ENCODE measurements at regions not wholly inside any gene's neighbourhood (a gene's known extent, or its start where the extent isn't known, plus 50 kb on each side); places are given as distances from the start of the nearest gene placed in this dataset.

DNA sequence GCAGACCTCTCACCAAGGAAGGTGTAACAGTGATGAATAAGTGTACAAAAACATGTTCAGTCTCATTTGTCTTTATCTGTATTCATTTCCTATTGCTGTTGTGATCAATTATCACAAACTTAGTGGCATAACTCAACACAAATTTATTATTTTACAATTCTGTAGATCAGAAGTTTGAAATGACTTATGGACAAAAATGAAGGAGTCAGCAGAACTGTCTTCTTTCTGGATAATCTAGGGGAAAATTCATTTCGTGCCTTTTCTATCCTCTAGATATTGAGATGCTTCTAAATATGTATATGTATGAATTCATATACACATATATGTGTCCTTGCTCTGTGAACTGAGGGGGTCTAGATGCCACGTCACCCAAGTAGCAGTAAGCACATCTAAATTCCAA, 663.1 kb upstream of the MARCKS start (continued):
- TF ChIP-seq, protein P1, sequence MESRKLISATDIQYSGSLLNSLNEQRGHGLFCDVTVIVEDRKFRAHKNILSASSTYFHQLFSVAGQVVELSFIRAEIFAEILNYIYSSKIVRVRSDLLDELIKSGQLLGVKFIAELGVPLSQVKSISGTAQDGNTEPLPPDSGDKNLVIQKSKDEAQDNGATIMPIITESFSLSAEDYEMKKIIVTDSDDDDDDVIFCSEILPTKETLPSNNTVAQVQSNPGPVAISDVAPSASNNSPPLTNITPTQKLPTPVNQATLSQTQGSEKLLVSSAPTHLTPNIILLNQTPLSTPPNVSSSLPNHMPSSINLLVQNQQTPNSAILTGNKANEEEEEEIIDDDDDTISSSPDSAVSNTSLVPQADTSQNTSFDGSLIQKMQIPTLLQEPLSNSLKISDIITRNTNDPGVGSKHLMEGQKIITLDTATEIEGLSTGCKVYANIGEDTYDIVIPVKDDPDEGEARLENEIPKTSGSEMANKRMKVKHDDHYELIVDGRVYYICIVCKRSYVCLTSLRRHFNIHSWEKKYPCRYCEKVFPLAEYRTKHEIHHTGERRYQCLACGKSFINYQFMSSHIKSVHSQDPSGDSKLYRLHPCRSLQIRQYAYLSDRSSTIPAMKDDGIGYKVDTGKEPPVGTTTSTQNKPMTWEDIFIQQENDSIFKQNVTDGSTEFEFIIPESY (IDR thresholded peaks at IDR 0.05; ENCODE audit: extremely low read depth, insufficient replicate concordance, low read length) = no peak
- TF ChIP-seq TCF7L2 (IDR thresholded peaks at IDR 0.05; ENCODE audit: borderline replicate concordance, extremely low read depth, insufficient read depth, insufficient read length) (no peak), EZH2 (IDR thresholded peaks at IDR 0.05) (no peak)
- TF ChIP-seq, protein P2, sequence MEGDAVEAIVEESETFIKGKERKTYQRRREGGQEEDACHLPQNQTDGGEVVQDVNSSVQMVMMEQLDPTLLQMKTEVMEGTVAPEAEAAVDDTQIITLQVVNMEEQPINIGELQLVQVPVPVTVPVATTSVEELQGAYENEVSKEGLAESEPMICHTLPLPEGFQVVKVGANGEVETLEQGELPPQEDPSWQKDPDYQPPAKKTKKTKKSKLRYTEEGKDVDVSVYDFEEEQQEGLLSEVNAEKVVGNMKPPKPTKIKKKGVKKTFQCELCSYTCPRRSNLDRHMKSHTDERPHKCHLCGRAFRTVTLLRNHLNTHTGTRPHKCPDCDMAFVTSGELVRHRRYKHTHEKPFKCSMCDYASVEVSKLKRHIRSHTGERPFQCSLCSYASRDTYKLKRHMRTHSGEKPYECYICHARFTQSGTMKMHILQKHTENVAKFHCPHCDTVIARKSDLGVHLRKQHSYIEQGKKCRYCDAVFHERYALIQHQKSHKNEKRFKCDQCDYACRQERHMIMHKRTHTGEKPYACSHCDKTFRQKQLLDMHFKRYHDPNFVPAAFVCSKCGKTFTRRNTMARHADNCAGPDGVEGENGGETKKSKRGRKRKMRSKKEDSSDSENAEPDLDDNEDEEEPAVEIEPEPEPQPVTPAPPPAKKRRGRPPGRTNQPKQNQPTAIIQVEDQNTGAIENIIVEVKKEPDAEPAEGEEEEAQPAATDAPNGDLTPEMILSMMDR (IDR thresholded peaks at IDR 0.05 in 2 of 3, conservative IDR thresholded peaks at IDR 0.05 in 1 of 3; ENCODE audit: borderline replicate concordance in 1 of 3, insufficient read depth in 1 of 3, low read depth in 2 of 3, low read length in 2 of 3) = no peak

GRCh38 chr6:113202852-113203714, 654.1 kb upstream of the MARCKS start:
- H3K27me3 ChIP-seq (ENCODE audit: insufficient read depth, low read length) = no peaks in the 10 kb centered on the region
- no peak overlapping the region for H3K27ac ChIP-seq (ENCODE audit: low read depth, low read length)
- no peaks in the 10 kb centered on the region for H3K79me2 ChIP-seq (ENCODE audit: insufficient read depth, low read length)
- no peak overlapping the region for H3K4me3 ChIP-seq (replicated peaks in 1 of 2; ENCODE audit: low read depth in 1 of 2, low read length in 2 of 2)
- no peaks in the 10 kb centered on the region for H3K36me3 ChIP-seq (ENCODE audit: control insufficient read depth in 1 of 2, insufficient read depth in 2 of 2, low read length in 2 of 2)
- H3K4me2 ChIP-seq (ENCODE audit: low read length) = no peak overlapping the region
- ChIA-PET RAD21 (ENCODE audit: low non-redundant PET in 1 of 2, low total read pairs in 2 of 2, uncharacterized antibody in 2 of 2, unreplicated experiment in 2 of 2) (no interaction called here), CTCF (no interaction called here), POLR2A (no interaction called here)
- H2AFZ ChIP-seq (ENCODE audit: low read depth, low read length, poor library complexity, severe bottlenecking) = no peak overlapping the region
- TF ChIP-seq ELF1 (IDR thresholded peaks at IDR 0.05; ENCODE audit: borderline replicate concordance, low read depth) = no peak
- TF ChIP-seq EGR1 (IDR thresholded peaks at IDR 0.05; ENCODE audit: low read depth) = no peak
- no peak for TF ChIP-seq JUND (IDR thresholded peaks at IDR 0.05)
- no peak for TF ChIP-seq ZNF274 (IDR thresholded peaks at IDR 0.05; ENCODE audit: low read depth, low read length)
- TF ChIP-seq YY1 (IDR thresholded peaks at IDR 0.05; ENCODE audit: extremely low read depth, insufficient replicate concordance, low read depth, low read length) = no peak
- no peak for TF ChIP-seq CBX3 (IDR thresholded peaks at IDR 0.05; ENCODE audit: low read depth)
- TF ChIP-seq, protein P1 (IDR thresholded peaks at IDR 0.05; ENCODE audit: extremely low read depth, insufficient replicate concordance, low read length) = no peak
- no peak for TF ChIP-seq FOSL1 (IDR thresholded peaks at IDR 0.05; ENCODE audit: low read depth)
- no peak for TF ChIP-seq ZFX (IDR thresholded peaks at IDR 0.05)
- TF ChIP-seq MAX (IDR thresholded peaks at IDR 0.05) = no peak
- TF ChIP-seq EZH2 (IDR thresholded peaks at IDR 0.05) = no peak
- TF ChIP-seq POLR2A (IDR thresholded peaks at IDR 0.05; ENCODE audit: borderline replicate concordance, extremely low read depth, insufficient read depth, insufficient read length) = no peak
- ATAC-seq (no peak), DNase-seq (ENCODE audit: low read depth, low spot score) (no peak)
- H3K4me1 ChIP-seq (ENCODE audit: control insufficient read depth in 1 of 2, insufficient read depth in 2 of 2, low read length in 2 of 2) = no peaks in the 10 kb centered on the region
- H4K20me1 ChIP-seq (ENCODE audit: insufficient read depth) = no peaks in the 10 kb centered on the region
- no peaks in the 10 kb centered on the region for H3K9me2 ChIP-seq (ENCODE audit: insufficient read depth)
- H3K9me3 ChIP-seq (ENCODE audit: control insufficient read depth in 1 of 2, insufficient read depth in 1 of 2, low read depth in 1 of 2, low read length in 2 of 2) = no peaks in the 10 kb centered on the region
- no peak overlapping the region for H3K9ac ChIP-seq (ENCODE audit: low read length)
- intact Hi-C loops (cut with micrococcal nuclease) = no loop called here
- no TSS peak for BruUV-seq (replicated peaks)
